Stimulated activated CD4-positive, alpha-beta T cell treated with anti-CD3 and anti-CD28 coated beads, Interleukin-15, amount 100 ng/mL, for 48 hours (primary cell): ENCODE measurements at regions not wholly inside any gene's neighbourhood (a gene's known extent, or its start where the extent isn't known, plus 50 kb on each side); places are given as distances from the start of the nearest gene placed in this dataset.
"Not testable (repeated sequence)": the region's sequence is repeated elsewhere in the genome, so short reads cannot be mapped to it uniquely, and the experiment has no call there.

ENCODE experiments used
- DNase-seq, 2 donors: peaks; one replicate each; pipeline ENCODE4 v3.0.0-alpha.2; 2020; ENCODE audit warnings: low read depth in 2 of 2

GRCh38 chr9:71364186-71364955, 242.9 kb upstream of the TRPM3 start:
- DNase-seq = no peak

GRCh38 chr9:71363286-71363961, 242.0 kb upstream of the TRPM3 start:
- DNase-seq = no peak

- DNase-seq = no peak
These were observed 239.9 kb upstream of the TRPM3 start for GRCh38 chr9:71361357-71361756.

- no peak for DNase-seq
These were observed 235.9 kb upstream of the TRPM3 start for GRCh38 chr9:71357346-71357745.

GRCh38 chr9:71355884-71356283, 234.5 kb upstream of the TRPM3 start:
- DNase-seq = no peak

GRCh38 chr9:71353720-71354119, 232.3 kb upstream of the TRPM3 start:
- no peak for DNase-seq

GRCh38 chr9:71352837-71353236, 231.4 kb upstream of the TRPM3 start:
- no peak for DNase-seq

- DNase-seq = no peak
These were observed 227.8 kb upstream of the TRPM3 start for GRCh38 chr9:71349218-71349617.

- no peak for DNase-seq
These were observed 211.9 kb upstream of the TRPM3 start for GRCh38 chr9:71333321-71333720.

GRCh38 chr9:71331603-71332002, 210.2 kb upstream of the TRPM3 start:
- DNase-seq = no peak

GRCh38 chr9:71329873-71330272, 208.5 kb upstream of the TRPM3 start:
- DNase-seq = no peak

- no peak for DNase-seq
These were observed 204.9 kb upstream of the TRPM3 start for GRCh38 chr9:71326360-71326759.

- DNase-seq = no peak
These were observed 201.9 kb upstream of the TRPM3 start for GRCh38 chr9:71323357-71323756.

- no peak for DNase-seq
These were observed 200.9 kb upstream of the TRPM3 start for GRCh38 chr9:71322311-71322710.

GRCh38 chr9:71308454-71308853, 187.0 kb upstream of the TRPM3 start:
- no peak for DNase-seq

- DNase-seq = no peak
These were observed 184.7 kb upstream of the TRPM3 start for GRCh38 chr9:71306134-71306533.

- DNase-seq = no peak
These were observed 181.9 kb upstream of the TRPM3 start for GRCh38 chr9:71303351-71303750.

- DNase-seq = no peak
These were observed 181.4 kb upstream of the TRPM3 start for GRCh38 chr9:71302776-71303175.

- DNase-seq = no peak
These were observed 174.5 kb upstream of the TRPM3 start for GRCh38 chr9:71295928-71296327.

GRCh38 chr9:71286146-71286545, 164.7 kb upstream of the TRPM3 start:
- DNase-seq = no peak

- DNase-seq = peak in 1 of 2 donors; percentile 10
These were observed 163.8 kb upstream of the TRPM3 start for GRCh38 chr9:71285191-71285656.

GRCh38 chr9:71282116-71282515, 160.7 kb upstream of the TRPM3 start:
- not testable (repeated sequence) for DNase-seq

GRCh38 chr9:71279151-71279739, 157.8 kb upstream of the TRPM3 start:
- DNase-seq = no peak
